ENCODE measurements at regions not wholly inside any gene's neighbourhood (a gene's known extent, or its start where the extent isn't known, plus 50 kb on each side); places are given as distances from the start of the nearest gene placed in this dataset.

GRCh38 chr3:6540981-6541380, 319.9 kb upstream of the GRM7 start:
- DNase-seq, result no peak

- DNase-seq, result no peak
Measured at GRCh38 chr3:6542795-6543194, 318.1 kb upstream of the GRM7 start.

GRCh38 chr3:6549296-6549695, 311.6 kb upstream of the GRM7 start:
- DNase-seq, result no peak

GRCh38 chr3:6551165-6551564, 309.8 kb upstream of the GRM7 start:
- no peak for DNase-seq

- DNase-seq, result no peak
Measured at GRCh38 chr3:6560259-6560658, 300.7 kb upstream of the GRM7 start.

GRCh38 chr3:6567241-6567640, 293.7 kb upstream of the GRM7 start:
- DNase-seq, result no peak

GRCh38 chr3:6568999-6569493, 291.9 kb upstream of the GRM7 start:
- DNase-seq, result no peak

GRCh38 chr3:6571448-6571847, 289.5 kb upstream of the GRM7 start:
- DNase-seq, result no peak

- no peak for DNase-seq
Measured at GRCh38 chr3:6577584-6577983, 283.3 kb upstream of the GRM7 start.

GRCh38 chr3:6578526-6578925, 282.4 kb upstream of the GRM7 start:
- no peak for DNase-seq

GRCh38 chr3:6580808-6581207, 280.1 kb upstream of the GRM7 start:
- no peak for DNase-seq

GRCh38 chr3:6585360-6585759, 275.6 kb upstream of the GRM7 start:
- DNase-seq, result no peak

GRCh38 chr3:6600237-6600636, 260.7 kb upstream of the GRM7 start:
- no peak for DNase-seq

GRCh38 chr3:6601374-6601773, 259.5 kb upstream of the GRM7 start:
- DNase-seq, result no peak

- no peak for DNase-seq
Measured at GRCh38 chr3:6602329-6602728, 258.6 kb upstream of the GRM7 start.

GRCh38 chr3:6605227-6605626, 255.7 kb upstream of the GRM7 start:
- no peak for DNase-seq

- no peak for DNase-seq
Measured at GRCh38 chr3:6608843-6609242, 252.1 kb upstream of the GRM7 start.

GRCh38 chr3:6612034-6612616, 248.8 kb upstream of the GRM7 start:
- no peak for DNase-seq

GRCh38 chr3:6622260-6622659, 238.7 kb upstream of the GRM7 start:
- DNase-seq, result no peak

- no peak for DNase-seq
Measured at GRCh38 chr3:6622712-6623111, 238.2 kb upstream of the GRM7 start.

- no peak for DNase-seq
Measured at GRCh38 chr3:6631376-6631775, 229.5 kb upstream of the GRM7 start.

- no peak for DNase-seq
Measured at GRCh38 chr3:6640907-6641306, 220.0 kb upstream of the GRM7 start.

- no peak for DNase-seq
Measured at GRCh38 chr3:6644070-6644929, 216.6 kb upstream of the GRM7 start.

- no peak for DNase-seq
Measured at GRCh38 chr3:6654670-6655069, 206.2 kb upstream of the GRM7 start.

- DNase-seq, result no peak
Measured at GRCh38 chr3:6655275-6655674, 205.6 kb upstream of the GRM7 start.

Measured in midbrain (tissue), 1 donor.